Stimulated activated CD4-positive, alpha-beta T cell treated with anti-CD3 and anti-CD28 coated beads, Interleukin-2, amount 100 ng/mL, for 24 hours (primary cell): ENCODE measurements at regions not wholly inside any gene's neighbourhood (a gene's known extent, or its start where the extent isn't known, plus 50 kb on each side); places are given as distances from the start of the nearest gene placed in this dataset.

Source experiments
- DNase-seq, 2 donors: peaks; one replicate each; pipeline ENCODE4 v3.0.0-alpha.2; 2020

GRCh38 chr5:2222246-2222992 lies 339.7 kb upstream of the IRX4 start:
- no peak for DNase-seq

GRCh38 chr5:2221450-2221849 lies 338.7 kb upstream of the IRX4 start:
- DNase-seq = no peak

GRCh38 chr5:2220741-2221140 lies 338.0 kb upstream of the IRX4 start:
- DNase-seq = no peak

- DNase-seq = no peak
Measured at GRCh38 chr5:2219149-2219776, 336.5 kb upstream of the IRX4 start.

- DNase-seq = no peak
Measured at GRCh38 chr5:2217219-2217618, 334.5 kb upstream of the IRX4 start.

GRCh38 chr5:2214910-2215590 lies 332.3 kb upstream of the IRX4 start:
- DNase-seq = no peak

- no peak for DNase-seq
Measured at GRCh38 chr5:2213121-2213730, 330.5 kb upstream of the IRX4 start.

GRCh38 chr5:2212481-2212880 lies 329.8 kb upstream of the IRX4 start:
- DNase-seq = no peak

GRCh38 chr5:2208239-2208544 lies 325.5 kb upstream of the IRX4 start:
- DNase-seq = no peak

GRCh38 chr5:2207416-2208238 lies 324.9 kb upstream of the IRX4 start:
- DNase-seq = no peak

- no peak for DNase-seq
Measured at GRCh38 chr5:2207109-2207399, 324.3 kb upstream of the IRX4 start.

- DNase-seq = peak in 1 of 2 donors; percentile 6
Measured at GRCh38 chr5:2206293-2207108, 323.8 kb upstream of the IRX4 start.

- DNase-seq = peak in 1 of 2 donors; percentile 1
Measured at GRCh38 chr5:2205596-2206226, 323.0 kb upstream of the IRX4 start.

- DNase-seq = peak in 1 of 2 donors; percentile 2
Measured at GRCh38 chr5:2205185-2205585, 322.5 kb upstream of the IRX4 start.

- DNase-seq = peak in 1 of 2 donors; percentile 10
Measured at GRCh38 chr5:2204366-2205184, 321.9 kb upstream of the IRX4 start.

GRCh38 chr5:2203774-2204173 lies 321.0 kb upstream of the IRX4 start:
- DNase-seq = no peak

- no peak for DNase-seq
Measured at GRCh38 chr5:2201832-2202231, 319.1 kb upstream of the IRX4 start.

- DNase-seq = no peak
Measured at GRCh38 chr5:2201421-2201820, 318.7 kb upstream of the IRX4 start.

GRCh38 chr5:2201011-2201410 lies 318.3 kb upstream of the IRX4 start:
- DNase-seq = peak in 1 of 2 donors; percentile 3

- peak in 1 of 2 donors; percentile 8 for DNase-seq
Measured at GRCh38 chr5:2200261-2200950, 317.7 kb upstream of the IRX4 start.
